ENCODE measurements at regions not wholly inside any gene's neighbourhood (a gene's known extent, or its start where the extent isn't known, plus 50 kb on each side); places are given as distances from the start of the nearest gene placed in this dataset.

DNA sequence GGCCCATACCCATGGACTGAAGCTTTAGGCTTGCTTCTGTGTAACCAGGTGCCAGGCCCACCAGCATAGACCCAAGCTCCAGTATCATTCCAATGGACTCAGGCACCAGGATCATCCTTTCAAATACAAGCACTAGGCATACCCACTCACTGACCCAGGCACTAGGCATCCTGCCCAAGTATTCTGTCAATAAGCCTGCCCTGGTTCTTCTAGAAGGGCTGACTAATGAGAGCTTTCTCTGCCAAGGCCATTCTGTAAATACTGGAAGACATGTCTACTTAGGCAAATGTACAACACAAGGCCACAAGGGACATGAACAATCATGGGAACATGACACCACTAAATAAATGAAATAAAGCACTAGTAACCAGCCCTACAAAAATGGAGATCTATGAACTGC, 352.2 kb downstream of the FSCB start:
- TF ChIP-seq POLR2A (IDR thresholded peaks at IDR 0.05), result no peak
- no peak for TF ChIP-seq POLR2AphosphoS5 (IDR thresholded peaks at IDR 0.05)
- TF ChIP-seq, protein P1, sequence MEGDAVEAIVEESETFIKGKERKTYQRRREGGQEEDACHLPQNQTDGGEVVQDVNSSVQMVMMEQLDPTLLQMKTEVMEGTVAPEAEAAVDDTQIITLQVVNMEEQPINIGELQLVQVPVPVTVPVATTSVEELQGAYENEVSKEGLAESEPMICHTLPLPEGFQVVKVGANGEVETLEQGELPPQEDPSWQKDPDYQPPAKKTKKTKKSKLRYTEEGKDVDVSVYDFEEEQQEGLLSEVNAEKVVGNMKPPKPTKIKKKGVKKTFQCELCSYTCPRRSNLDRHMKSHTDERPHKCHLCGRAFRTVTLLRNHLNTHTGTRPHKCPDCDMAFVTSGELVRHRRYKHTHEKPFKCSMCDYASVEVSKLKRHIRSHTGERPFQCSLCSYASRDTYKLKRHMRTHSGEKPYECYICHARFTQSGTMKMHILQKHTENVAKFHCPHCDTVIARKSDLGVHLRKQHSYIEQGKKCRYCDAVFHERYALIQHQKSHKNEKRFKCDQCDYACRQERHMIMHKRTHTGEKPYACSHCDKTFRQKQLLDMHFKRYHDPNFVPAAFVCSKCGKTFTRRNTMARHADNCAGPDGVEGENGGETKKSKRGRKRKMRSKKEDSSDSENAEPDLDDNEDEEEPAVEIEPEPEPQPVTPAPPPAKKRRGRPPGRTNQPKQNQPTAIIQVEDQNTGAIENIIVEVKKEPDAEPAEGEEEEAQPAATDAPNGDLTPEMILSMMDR (IDR thresholded peaks at IDR 0.05 in 8 of 11, conservative IDR thresholded peaks at IDR 0.05 in 3 of 11), result no peak
- Histone ChIP-seq H3K4me3 (no peak overlapping the region), H3K4me1 (no peaks in the 10 kb centered on the region), H3K9me3 (peaks cover 0 to 28% (median 26%) of the 10 kb centered on the region in 8 donors), H3K36me3 (no peaks in the 10 kb centered on the region), H3K27ac (no peak overlapping the region), H3K27me3 (replicated peaks in 1 of 7) (no peaks in the 10 kb centered on the region)
- DNase-seq, result no peak
- intact Hi-C loops (cut with DNase I; ENCODE audit: low total_unique reads), result no loop called here

DNA sequence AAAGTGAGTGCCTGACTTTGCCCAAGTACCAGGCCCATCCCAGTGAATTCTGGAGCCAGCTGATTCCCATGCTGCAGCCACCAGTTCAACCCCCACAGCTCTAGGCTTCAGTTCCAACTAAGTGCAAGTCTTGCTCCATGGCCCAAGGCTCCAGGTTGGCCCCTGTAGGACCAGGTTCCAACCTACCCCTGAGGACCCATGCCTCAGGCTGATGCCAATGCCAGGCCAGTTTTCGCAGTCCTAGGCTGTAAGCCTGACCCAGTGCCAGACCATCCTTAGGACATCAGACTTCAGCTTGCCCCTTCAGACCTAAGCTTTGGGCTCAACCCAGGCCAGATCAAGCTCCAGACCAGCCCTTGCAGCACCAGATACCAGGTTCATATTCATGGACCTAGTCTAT, 352.6 kb downstream of the FSCB start:
- Histone ChIP-seq H3K27ac (no peak overlapping the region), H3K4me1 (no peaks in the 10 kb centered on the region), H3K4me3 (no peak overlapping the region), H3K27me3 (replicated peaks in 1 of 7) (no peaks in the 10 kb centered on the region), H3K36me3 (no peaks in the 10 kb centered on the region), H3K9me3 (peaks cover 0 to 28% (median 26%) of the 10 kb centered on the region in 8 donors)
- no peak for TF ChIP-seq POLR2A (IDR thresholded peaks at IDR 0.05)
- TF ChIP-seq, protein P1 (IDR thresholded peaks at IDR 0.05 in 8 of 11, conservative IDR thresholded peaks at IDR 0.05 in 3 of 11), result no peak
- TF ChIP-seq POLR2AphosphoS5 (IDR thresholded peaks at IDR 0.05), result no peak
- WGBS, 5 donors, result 79 to 94% (median 86%) methylated on average over 1 of the region's 1 CpG; no CpG with 5 or more reads in 1 of the 5 donors
- DNase-seq, result no peak
- intact Hi-C loops (cut with DNase I; ENCODE audit: low total_unique reads), result no loop called here

DNA sequence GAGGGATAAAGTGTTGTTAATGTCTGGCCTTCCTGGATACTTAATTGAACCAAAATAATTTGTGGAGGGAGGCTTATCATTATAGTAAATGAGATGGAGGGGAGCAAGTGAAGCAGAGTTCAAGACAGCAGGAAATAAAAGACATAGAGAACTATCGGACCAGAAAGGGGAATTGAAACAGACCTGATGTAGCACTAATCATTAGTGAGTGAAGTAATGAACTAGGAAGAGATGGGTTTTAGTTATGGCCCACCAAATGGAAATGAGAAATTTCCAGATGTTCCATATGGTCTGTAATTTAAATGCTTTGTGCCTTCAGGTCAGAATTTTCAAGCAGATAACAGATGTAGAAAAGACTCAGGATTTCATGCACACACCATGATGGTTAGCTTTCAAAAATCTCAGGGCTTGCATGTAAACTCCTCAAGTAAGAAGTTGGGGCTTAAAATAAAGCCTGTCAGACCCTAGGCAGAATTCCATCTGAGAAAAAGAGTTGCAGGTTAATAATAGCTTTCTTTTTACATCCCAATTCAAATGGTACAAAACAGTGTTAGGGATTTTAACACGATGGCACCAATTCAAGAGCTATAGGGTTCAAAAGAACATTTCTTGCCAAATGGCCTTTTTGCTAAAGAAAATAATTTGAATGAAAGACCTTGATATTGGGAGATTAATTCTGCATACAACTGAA, 355.8 kb downstream of the FSCB start:
- WGBS, 5 donors, result 65 to 73% (median 67%) methylated on average over 2 of the region's 2 CpGs
- Histone ChIP-seq H3K27me3 (replicated peaks in 1 of 7) (no peaks in the 10 kb centered on the region), H3K4me3 (no peak overlapping the region), H3K4me1 (no peaks in the 10 kb centered on the region), H3K36me3 (no peaks in the 10 kb centered on the region), H3K9me3 (peaks cover 0 to 22% (median 17%) of the 10 kb centered on the region in 8 donors), H3K27ac (no peak overlapping the region)
- TF ChIP-seq, protein P1 (IDR thresholded peaks at IDR 0.05 in 8 of 11, conservative IDR thresholded peaks at IDR 0.05 in 3 of 11), result no peak
- TF ChIP-seq POLR2A (IDR thresholded peaks at IDR 0.05) (no peak), POLR2AphosphoS5 (IDR thresholded peaks at IDR 0.05) (no peak)
- DNase-seq, result no peak
- intact Hi-C loops (cut with DNase I; ENCODE audit: low total_unique reads), result no loop called here

- intact Hi-C loops (cut with DNase I; ENCODE audit: low total_unique reads), result no loop called here
- WGBS, 5 donors, result 18 to 35% (median 23%) methylated on average over 3 of the region's 3 CpGs
- TF ChIP-seq, protein P1 (IDR thresholded peaks at IDR 0.05 in 8 of 11, conservative IDR thresholded peaks at IDR 0.05 in 3 of 11), result no peak
- no peak for TF ChIP-seq POLR2AphosphoS5 (IDR thresholded peaks at IDR 0.05)
- no peak for TF ChIP-seq POLR2A (IDR thresholded peaks at IDR 0.05)
- Histone ChIP-seq H3K4me3 (no peak overlapping the region), H3K27me3 (replicated peaks in 1 of 7) (no peaks in the 10 kb centered on the region), H3K4me1 (no peaks in the 10 kb centered on the region), H3K27ac (no peak overlapping the region), H3K36me3 (no peaks in the 10 kb centered on the region), H3K9me3 (peaks cover 0 to 7% (median 2%) of the 10 kb centered on the region in 8 donors)
- DNase-seq, result no peak
Observed at GRCh38 chr14:44149597-44149996, 357.5 kb downstream of the FSCB start.

Measured in spleen (tissue), 11 donors.